Skeletal muscle satellite cell (primary cell): ENCODE measurements at regions not wholly inside any gene's neighbourhood (a gene's known extent, or its start where the extent isn't known, plus 50 kb on each side); places are given as distances from the start of the nearest gene placed in this dataset.

Experiments
- H3K27me3 ChIP-seq: 2 replicates; pipeline ENCODE4 v1.7.0; 2013; ENCODE audit warnings: low read length; ENCODE audit not compliant: control insufficient read depth, insufficient read depth
- H3K36me3 ChIP-seq: 2 replicates; pipeline ENCODE4 v1.7.0; 2013; ENCODE audit warnings: mild to moderate bottlenecking, control low read depth, low read length; ENCODE audit not compliant: insufficient read depth
- H3K4me1 ChIP-seq: 2 replicates; pipeline ENCODE4 v1.7.0; 2013; ENCODE audit warnings: low read length; ENCODE audit not compliant: control insufficient read depth, insufficient read depth
- H3K4me2 ChIP-seq: 2 replicates; pipeline ENCODE4 v1.7.0; 2013; ENCODE audit warnings: mild to moderate bottlenecking, low read length
- H3K4me3 ChIP-seq: 2 replicates; pipeline ENCODE4 v1.7.0; 2013; ENCODE audit warnings: low read length
- H3K9ac ChIP-seq: 2 replicates; pipeline ENCODE4 v1.7.0; 2013; ENCODE audit warnings: mild to moderate bottlenecking, low read depth, low read length, moderate library complexity
- H3K9me3 ChIP-seq: replicated peaks from 2 replicates; pipeline ENCODE4 v1.7.0; 2013; ENCODE audit warnings: mild to moderate bottlenecking, control low read depth, low read length

- H3K9me3 ChIP-seq = no peaks in the 10 kb centered on the region
- H3K4me2 ChIP-seq = no peak overlapping the region
- H3K27me3 ChIP-seq = peaks cover 3% of the 10 kb centered on the region
- H3K9ac ChIP-seq = no peak overlapping the region
- no peaks in the 10 kb centered on the region for H3K4me1 ChIP-seq
- H3K4me3 ChIP-seq = no peak overlapping the region
- H3K36me3 ChIP-seq = no peaks in the 10 kb centered on the region
These were observed 93.8 kb upstream of the IGF1R start for GRCh38 chr15:98554272-98555172.

DNA sequence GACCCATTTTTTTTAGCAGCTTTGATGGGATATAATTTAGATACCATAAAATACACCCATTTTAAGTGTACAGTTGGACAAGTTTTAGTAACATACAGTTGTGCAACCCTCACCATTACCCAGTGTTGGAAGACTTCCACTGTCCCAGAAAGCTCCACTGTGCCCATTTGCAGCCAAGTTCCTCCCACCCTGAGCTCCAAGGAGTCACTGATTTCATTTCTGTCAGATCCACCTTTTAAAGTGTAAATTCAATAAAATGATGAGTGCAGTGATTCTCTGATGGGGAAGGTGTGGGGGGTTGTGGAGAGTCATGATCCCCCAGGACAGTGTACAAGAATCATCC lies 93.2 kb upstream of the IGF1R start:
- H3K4me3 ChIP-seq = no peak overlapping the region
- no peaks in the 10 kb centered on the region for H3K4me1 ChIP-seq
- H3K9me3 ChIP-seq = no peaks in the 10 kb centered on the region
- H3K4me2 ChIP-seq = no peak overlapping the region
- H3K27me3 ChIP-seq = peaks cover 4% of the 10 kb centered on the region
- no peak overlapping the region for H3K9ac ChIP-seq
- H3K36me3 ChIP-seq = no peaks in the 10 kb centered on the region

DNA sequence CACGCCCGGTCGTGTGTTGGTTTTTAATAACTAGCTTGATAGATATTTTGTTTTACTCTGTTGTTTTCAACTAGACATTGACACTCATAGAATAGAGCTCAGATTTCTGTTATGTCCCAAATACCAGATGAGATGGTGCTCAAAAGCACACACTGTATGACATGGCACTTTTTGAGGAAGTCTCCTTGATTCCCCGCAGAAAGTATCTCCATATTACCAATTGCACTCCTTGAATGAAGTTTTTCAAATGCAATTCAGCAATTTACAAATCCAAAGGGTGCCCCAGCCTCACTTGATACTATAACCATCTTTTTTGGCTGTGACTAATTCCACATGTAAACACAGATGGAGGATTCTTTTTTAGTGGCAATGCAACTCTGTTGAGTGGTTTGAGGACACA lies 92.0 kb upstream of the IGF1R start:
- Histone ChIP-seq H3K9ac (no peak overlapping the region), H3K4me2 (no peak overlapping the region), H3K27me3 (peaks cover 9% of the 10 kb centered on the region), H3K4me1 (no peaks in the 10 kb centered on the region), H3K4me3 (no peak overlapping the region), H3K36me3 (no peaks in the 10 kb centered on the region), H3K9me3 (no peaks in the 10 kb centered on the region)

- Histone ChIP-seq H3K9me3 (no peaks in the 10 kb centered on the region), H3K4me1 (no peaks in the 10 kb centered on the region), H3K27me3 (peaks cover 6% of the 10 kb centered on the region), H3K4me3 (no peak overlapping the region), H3K36me3 (no peaks in the 10 kb centered on the region), H3K9ac (no peak overlapping the region), H3K4me2 (no peak overlapping the region)
These were observed 88.0 kb upstream of the IGF1R start for GRCh38 chr15:98560338-98560737.

GRCh38 chr15:98561169-98561941 lies 87.0 kb upstream of the IGF1R start:
- H3K4me1 ChIP-seq = no peaks in the 10 kb centered on the region
- no peak overlapping the region for H3K4me3 ChIP-seq
- H3K4me2 ChIP-seq = no peak overlapping the region
- peaks cover 6% of the 10 kb centered on the region for H3K27me3 ChIP-seq
- no peaks in the 10 kb centered on the region for H3K9me3 ChIP-seq
- no peaks in the 10 kb centered on the region for H3K36me3 ChIP-seq
- H3K9ac ChIP-seq = no peak overlapping the region

GRCh38 chr15:98562331-98562937 lies 85.9 kb upstream of the IGF1R start:
- Histone ChIP-seq H3K4me1 (peaks cover 2% of the 10 kb centered on the region), H3K9me3 (no peaks in the 10 kb centered on the region), H3K4me2 (no peak overlapping the region), H3K36me3 (no peaks in the 10 kb centered on the region), H3K9ac (no peak overlapping the region), H3K27me3 (peaks cover 6% of the 10 kb centered on the region), H3K4me3 (no peak overlapping the region)

GRCh38 chr15:98565566-98565965 lies 82.8 kb upstream of the IGF1R start:
- Histone ChIP-seq H3K9ac (no peak overlapping the region), H3K9me3 (no peaks in the 10 kb centered on the region), H3K27me3 (peaks cover under 1% of the 10 kb centered on the region), H3K4me1 (peaks cover 18% of the 10 kb centered on the region), H3K36me3 (no peaks in the 10 kb centered on the region), H3K4me2 (no peak overlapping the region), H3K4me3 (no peak overlapping the region)

DNA sequence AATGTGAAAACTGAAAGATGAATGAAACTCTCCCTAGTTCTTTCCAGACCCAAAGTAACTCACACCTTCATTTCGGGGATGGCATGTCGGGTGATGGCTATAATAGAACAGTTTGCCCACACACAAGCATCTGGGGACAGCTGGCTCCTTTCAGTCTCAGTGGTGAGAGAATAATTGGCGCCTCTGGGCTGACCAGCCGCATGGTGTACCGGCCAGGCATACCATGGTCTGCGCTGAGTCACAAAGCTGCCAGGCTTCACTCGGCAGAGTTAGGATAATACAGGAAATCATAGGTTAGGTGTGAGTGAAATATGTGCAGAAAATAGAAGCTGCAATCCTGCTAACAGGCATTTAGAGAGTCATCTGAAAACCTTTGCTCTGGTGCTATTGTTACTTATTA lies 80.4 kb upstream of the IGF1R start:
- peak overlapping the region; percentile 56 for H3K4me2 ChIP-seq
- peaks cover 18% of the 10 kb centered on the region for H3K4me1 ChIP-seq
- no peaks in the 10 kb centered on the region for H3K36me3 ChIP-seq
- no peak overlapping the region for H3K9ac ChIP-seq
- no peaks in the 10 kb centered on the region for H3K9me3 ChIP-seq
- H3K27me3 ChIP-seq = no peaks in the 10 kb centered on the region
- H3K4me3 ChIP-seq = no peak overlapping the region

- no peak overlapping the region for H3K4me3 ChIP-seq
- no peaks in the 10 kb centered on the region for H3K27me3 ChIP-seq
- H3K36me3 ChIP-seq = no peaks in the 10 kb centered on the region
- no peak overlapping the region for H3K4me2 ChIP-seq
- no peaks in the 10 kb centered on the region for H3K9me3 ChIP-seq
- peaks cover 18% of the 10 kb centered on the region for H3K4me1 ChIP-seq
- H3K9ac ChIP-seq = no peak overlapping the region
These were observed 79.8 kb upstream of the IGF1R start for GRCh38 chr15:98568382-98569017.

GRCh38 chr15:98570119-98570518 lies 78.2 kb upstream of the IGF1R start:
- Histone ChIP-seq H3K9ac (no peak overlapping the region), H3K36me3 (no peaks in the 10 kb centered on the region), H3K27me3 (no peaks in the 10 kb centered on the region), H3K9me3 (no peaks in the 10 kb centered on the region), H3K4me2 (no peak overlapping the region), H3K4me1 (peaks cover 18% of the 10 kb centered on the region), H3K4me3 (no peak overlapping the region)

- Histone ChIP-seq H3K36me3 (no peaks in the 10 kb centered on the region), H3K4me1 (peaks cover 5% of the 10 kb centered on the region), H3K9ac (no peak overlapping the region), H3K4me3 (peak overlapping the region; percentile 41), H3K9me3 (no peaks in the 10 kb centered on the region), H3K27me3 (peaks cover 39% of the 10 kb centered on the region), H3K4me2 (peak overlapping the region; percentile 51)
These were observed 67.8 kb upstream of the IGF1R start for GRCh38 chr15:98580572-98580971.
